ENCODE measurements at regions not wholly inside any gene's neighbourhood (a gene's known extent, or its start where the extent isn't known, plus 50 kb on each side); places are given as distances from the start of the nearest gene placed in this dataset.
A peak's percentile ranks its signal among the peaks of the same experiment; 100 is the strongest.

- no peak for DNase-seq (ENCODE audit: low read depth in 2 of 2)
Measured at GRCh38 chr2:150784389-150784788, 296.9 kb upstream of the RND3 start.

- no peak for DNase-seq (ENCODE audit: low read depth in 2 of 2)
Measured at GRCh38 chr2:150783896-150784295, 296.4 kb upstream of the RND3 start.

- DNase-seq (ENCODE audit: low read depth in 2 of 2) = no peak
Measured at GRCh38 chr2:150783015-150783414, 295.5 kb upstream of the RND3 start.

GRCh38 chr2:150782613-150783012, 295.1 kb upstream of the RND3 start:
- DNase-seq (ENCODE audit: low read depth in 2 of 2) = no peak

- DNase-seq (ENCODE audit: low read depth in 2 of 2) = no peak
Measured at GRCh38 chr2:150781142-150781541, 293.7 kb upstream of the RND3 start.

GRCh38 chr2:150778828-150779227, 291.4 kb upstream of the RND3 start:
- peak in 1 of 2 donors; percentile 56 for DNase-seq (ENCODE audit: low read depth in 2 of 2)

GRCh38 chr2:150769421-150769820, 282.0 kb upstream of the RND3 start:
- no peak for DNase-seq (ENCODE audit: low read depth in 2 of 2)

- DNase-seq (ENCODE audit: low read depth in 2 of 2) = no peak
Measured at GRCh38 chr2:150767991-150768746, 280.7 kb upstream of the RND3 start.

- no peak for DNase-seq (ENCODE audit: low read depth in 2 of 2)
Measured at GRCh38 chr2:150762571-150762970, 275.1 kb upstream of the RND3 start.

GRCh38 chr2:150759531-150759930, 272.1 kb upstream of the RND3 start:
- no peak for DNase-seq (ENCODE audit: low read depth in 2 of 2)

- no peak for DNase-seq (ENCODE audit: low read depth in 2 of 2)
Measured at GRCh38 chr2:150759106-150759505, 271.6 kb upstream of the RND3 start.

GRCh38 chr2:150752229-150752628, 264.8 kb upstream of the RND3 start:
- DNase-seq (ENCODE audit: low read depth in 2 of 2) = no peak

GRCh38 chr2:150750720-150751119, 263.3 kb upstream of the RND3 start:
- no peak for DNase-seq (ENCODE audit: low read depth in 2 of 2)

- no peak for DNase-seq (ENCODE audit: low read depth in 2 of 2)
Measured at GRCh38 chr2:150742094-150742493, 254.6 kb upstream of the RND3 start.

- no peak for DNase-seq (ENCODE audit: low read depth in 2 of 2)
Measured at GRCh38 chr2:150735894-150736498, 248.5 kb upstream of the RND3 start.

GRCh38 chr2:150733051-150733618, 245.7 kb upstream of the RND3 start:
- no peak for DNase-seq (ENCODE audit: low read depth in 2 of 2)

- no peak for DNase-seq (ENCODE audit: low read depth in 2 of 2)
Measured at GRCh38 chr2:150732491-150732890, 245.0 kb upstream of the RND3 start.

GRCh38 chr2:150732064-150732463, 244.6 kb upstream of the RND3 start:
- DNase-seq (ENCODE audit: low read depth in 2 of 2) = no peak

GRCh38 chr2:150729495-150729955, 242.1 kb upstream of the RND3 start:
- DNase-seq (ENCODE audit: low read depth in 2 of 2) = no peak

GRCh38 chr2:150718280-150718679, 230.8 kb upstream of the RND3 start:
- no peak for DNase-seq (ENCODE audit: low read depth in 2 of 2)

- DNase-seq (ENCODE audit: low read depth in 2 of 2) = no peak
Measured at GRCh38 chr2:150716186-150716585, 228.7 kb upstream of the RND3 start.

- DNase-seq (ENCODE audit: low read depth in 2 of 2) = no peak
Measured at GRCh38 chr2:150715501-150715900, 228.0 kb upstream of the RND3 start.

GRCh38 chr2:150710916-150711315, 223.4 kb upstream of the RND3 start:
- no peak for DNase-seq (ENCODE audit: low read depth in 2 of 2)

All from dermis microvascular lymphatic vessel endothelial cell (primary cell).